BLaER1 (cell line): ENCODE measurements at regions not wholly inside any gene's neighbourhood (a gene's known extent, or its start where the extent isn't known, plus 50 kb on each side); places are given as distances from the start of the nearest gene placed in this dataset.

Experiments
- H3K27ac ChIP-seq: shearing (Covaris generic); formaldehyde crosslinking; 2 replicates; pipeline ENCODE4 v1.8.1; 2022
- H3K27me3 ChIP-seq: shearing (Covaris generic); formaldehyde crosslinking; 2 replicates; pipeline ENCODE4 v1.8.1; 2022
- H3K36me3 ChIP-seq: shearing (Covaris generic); formaldehyde crosslinking; 2 replicates; pipeline ENCODE4 v1.8.1; 2022
- H3K4me1 ChIP-seq: shearing (Covaris generic); formaldehyde crosslinking; 2 replicates; pipeline ENCODE4 v1.8.1; 2022
- H3K4me2 ChIP-seq: shearing (Covaris generic); formaldehyde crosslinking; 2 replicates; pipeline ENCODE4 v1.8.1; 2022
- H3K4me3 ChIP-seq: shearing (Covaris generic); formaldehyde crosslinking; 2 replicates; pipeline ENCODE4 v1.8.1; 2022
- H3K9ac ChIP-seq: shearing (Covaris generic); formaldehyde crosslinking; 2 replicates; pipeline ENCODE4 v1.8.1; 2022
- H3K9me3 ChIP-seq: shearing (Covaris generic); formaldehyde crosslinking; 2 replicates; pipeline ENCODE4 v1.8.1; 2022
- H4K20me1 ChIP-seq: shearing (Covaris generic); formaldehyde crosslinking; 2 replicates; pipeline ENCODE4 v1.8.1; 2022
- Cebpa-rat ChIP-seq: shearing (Covaris generic); IDR thresholded peaks from 2 replicates; pipeline ENCODE4 v1.8.1; 2022

DNA sequence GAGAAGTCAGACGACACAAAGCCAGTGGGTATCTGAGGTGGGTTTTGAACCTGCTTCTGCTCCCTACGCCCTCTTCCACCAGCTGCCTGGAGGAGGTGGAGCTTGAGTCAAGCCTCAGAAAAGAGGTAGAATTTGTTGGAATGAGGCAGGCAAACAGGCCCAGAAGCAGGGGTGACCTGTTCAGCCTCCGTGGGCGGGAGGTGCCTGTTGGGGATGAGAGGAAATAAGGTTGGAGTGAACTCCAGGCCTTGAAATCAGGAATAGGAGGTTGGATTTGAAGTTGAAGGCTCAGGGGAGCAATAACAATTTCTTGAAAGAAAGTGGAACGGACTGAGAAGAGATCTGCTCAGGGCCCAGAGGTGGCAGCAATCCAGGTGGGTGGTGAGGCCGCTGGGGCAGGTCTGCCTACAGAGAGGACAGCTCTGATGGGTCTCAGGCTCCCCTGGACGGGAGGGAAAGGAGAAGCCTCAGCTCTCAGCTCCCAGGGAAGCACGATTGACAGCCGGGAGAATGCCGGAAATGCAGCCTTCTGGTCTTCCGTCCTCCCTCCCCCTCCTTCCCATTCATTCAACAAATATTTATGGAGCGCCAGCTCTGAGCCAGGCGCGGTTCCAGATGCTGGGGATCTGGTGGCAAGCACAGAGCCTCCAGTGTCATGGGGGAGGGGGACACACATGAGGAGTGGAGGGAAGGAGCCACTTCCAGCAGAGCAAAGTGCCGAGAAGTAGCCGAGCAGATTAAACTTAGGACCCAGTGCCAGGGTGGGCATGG, 61.9 kb upstream of the CIBAR2 start:
- Histone ChIP-seq H3K4me2 (peak overlapping the region; percentile 99), H4K20me1 (peaks cover 56% of the 10 kb centered on the region), H3K9me3 (no peaks in the 10 kb centered on the region), H3K4me1 (peaks cover 88% of the 10 kb centered on the region), H3K9ac (no peak overlapping the region), H3K36me3 (no peaks in the 10 kb centered on the region), H3K27ac (no peak overlapping the region), H3K27me3 (peaks cover 37% of the 10 kb centered on the region), H3K4me3 (no peak overlapping the region)
- no peak for TF ChIP-seq Cebpa-rat

DNA sequence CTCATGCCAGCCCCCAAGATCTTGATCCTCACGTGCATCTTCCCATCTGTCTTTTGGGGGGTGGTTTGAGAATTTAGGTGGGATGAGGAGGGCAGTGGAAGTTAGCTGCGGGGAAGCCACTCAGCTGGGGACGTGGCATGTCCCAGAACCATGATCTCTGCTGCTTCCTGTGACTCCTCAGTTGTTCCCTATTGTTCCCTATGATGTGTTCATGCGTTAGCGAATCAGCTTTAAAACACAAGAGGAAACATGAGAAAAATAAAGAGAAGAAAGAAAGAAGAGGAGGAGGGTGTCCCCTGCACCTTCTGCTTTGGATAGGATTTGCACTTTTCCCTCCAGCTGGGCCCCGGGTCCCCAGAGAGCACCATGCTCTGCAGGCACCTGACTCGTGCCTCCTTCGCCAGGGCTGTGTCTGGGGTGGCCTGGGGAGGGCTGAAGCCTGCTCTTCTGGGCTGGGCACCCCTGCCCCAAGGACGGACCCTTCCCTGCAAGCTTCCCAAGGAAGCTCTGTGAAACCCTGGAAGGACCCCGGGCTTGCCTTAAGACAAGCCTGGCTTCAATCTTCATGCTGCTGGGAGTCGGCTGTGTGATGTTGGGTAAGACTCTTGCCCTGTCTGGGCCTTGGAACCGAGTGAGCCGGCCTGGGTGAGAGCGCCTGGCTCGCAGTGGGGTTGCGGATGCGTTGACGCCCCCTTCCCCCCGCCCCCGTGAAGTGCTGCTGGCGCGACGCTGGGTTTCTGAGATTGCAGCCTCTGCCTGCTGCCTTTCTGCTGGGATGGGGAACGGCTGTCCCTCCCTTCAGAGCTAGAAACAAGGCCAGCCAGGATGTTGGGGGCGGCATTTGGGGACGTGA, 62.8 kb upstream of the CIBAR2 start:
- no peaks in the 10 kb centered on the region for H3K36me3 ChIP-seq
- H3K4me2 ChIP-seq, result peak overlapping the region; percentile 99
- no peak overlapping the region for H3K9ac ChIP-seq
- H3K4me3 ChIP-seq, result no peak overlapping the region
- no peak overlapping the region for H3K27ac ChIP-seq
- peaks cover 88% of the 10 kb centered on the region for H3K4me1 ChIP-seq
- H3K9me3 ChIP-seq, result no peaks in the 10 kb centered on the region
- peaks cover 28% of the 10 kb centered on the region for H3K27me3 ChIP-seq
- no peak for TF ChIP-seq Cebpa-rat
- peaks cover 51% of the 10 kb centered on the region for H4K20me1 ChIP-seq

GRCh38 chr16:85175724-85176233, 63.5 kb upstream of the CIBAR2 start:
- Histone ChIP-seq H3K36me3 (no peaks in the 10 kb centered on the region), H3K4me2 (peak overlapping the region; percentile 99), H3K27me3 (peaks cover 21% of the 10 kb centered on the region), H3K4me1 (peaks cover 81% of the 10 kb centered on the region), H3K9ac (no peak overlapping the region), H4K20me1 (peaks cover 44% of the 10 kb centered on the region), H3K27ac (no peak overlapping the region), H3K4me3 (no peak overlapping the region), H3K9me3 (no peaks in the 10 kb centered on the region)
- no peak for TF ChIP-seq Cebpa-rat

- peak overlapping the region; percentile 52; the same call in 1 of the 2 replicates for H3K27ac ChIP-seq
- no peak for TF ChIP-seq Cebpa-rat
- H3K9ac ChIP-seq, result no peak overlapping the region
- peaks cover 11% of the 10 kb centered on the region for H3K27me3 ChIP-seq
- peaks cover 71% of the 10 kb centered on the region for H3K4me1 ChIP-seq
- peaks cover 34% of the 10 kb centered on the region for H4K20me1 ChIP-seq
- H3K4me2 ChIP-seq, result peak overlapping the region; percentile 99
- H3K4me3 ChIP-seq, result no peak overlapping the region
- no peaks in the 10 kb centered on the region for H3K36me3 ChIP-seq
- H3K9me3 ChIP-seq, result no peaks in the 10 kb centered on the region
These were observed 64.5 kb upstream of the CIBAR2 start for GRCh38 chr16:85176541-85177447.

GRCh38 chr16:85177448-85177846, 65.2 kb upstream of the CIBAR2 start:
- no peak overlapping the region for H3K4me3 ChIP-seq
- peaks cover 65% of the 10 kb centered on the region for H3K4me1 ChIP-seq
- no peaks in the 10 kb centered on the region for H3K36me3 ChIP-seq
- peaks cover 29% of the 10 kb centered on the region for H4K20me1 ChIP-seq
- TF ChIP-seq Cebpa-rat, result no peak
- H3K27ac ChIP-seq, result peak overlapping the region; percentile 52; the same call in 1 of the 2 replicates
- H3K27me3 ChIP-seq, result peaks cover 4% of the 10 kb centered on the region
- H3K4me2 ChIP-seq, result peak overlapping the region; percentile 99
- no peak overlapping the region for H3K9ac ChIP-seq
- no peaks in the 10 kb centered on the region for H3K9me3 ChIP-seq

DNA sequence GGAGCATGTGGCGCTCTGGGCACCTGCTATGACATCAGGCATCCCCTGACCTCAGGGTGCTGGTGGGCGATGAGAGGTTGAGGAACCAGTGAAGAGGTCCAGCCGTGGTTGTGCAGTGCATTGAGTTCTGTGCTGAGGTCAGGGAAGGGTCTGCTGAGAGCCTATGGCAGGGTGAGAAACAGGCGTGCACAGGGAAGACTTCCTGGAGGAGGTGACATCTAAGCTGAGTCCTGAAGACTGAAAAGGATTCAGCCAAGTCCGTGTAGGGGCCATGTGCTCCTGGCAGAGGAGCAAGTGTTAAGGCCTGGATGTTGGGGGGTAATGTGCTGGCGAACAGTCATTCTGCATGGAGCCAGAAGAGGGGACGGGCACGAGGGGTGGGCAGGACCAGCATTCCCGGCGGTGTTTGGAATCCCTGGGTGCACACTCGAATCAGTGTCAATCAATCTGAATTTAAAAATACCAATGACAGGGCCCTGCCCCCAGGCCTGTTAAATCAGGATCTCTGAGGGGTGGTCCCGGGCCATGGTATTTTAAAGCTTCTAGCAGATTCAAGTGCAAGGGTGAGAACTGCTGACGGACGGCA, 65.8 kb upstream of the CIBAR2 start:
- H3K4me2 ChIP-seq, result no peak overlapping the region
- no peak overlapping the region for H3K27ac ChIP-seq
- H3K4me3 ChIP-seq, result no peak overlapping the region
- no peaks in the 10 kb centered on the region for H3K36me3 ChIP-seq
- H3K9ac ChIP-seq, result no peak overlapping the region
- H4K20me1 ChIP-seq, result peaks cover 23% of the 10 kb centered on the region
- H3K4me1 ChIP-seq, result peaks cover 58% of the 10 kb centered on the region
- no peaks in the 10 kb centered on the region for H3K27me3 ChIP-seq
- TF ChIP-seq Cebpa-rat, result no peak
- no peaks in the 10 kb centered on the region for H3K9me3 ChIP-seq

- Histone ChIP-seq H3K4me2 (no peak overlapping the region), H3K27ac (no peak overlapping the region), H3K9me3 (peaks cover 3% of the 10 kb centered on the region), H3K9ac (no peak overlapping the region), H3K4me1 (peaks cover 53% of the 10 kb centered on the region), H3K36me3 (peaks cover under 1% of the 10 kb centered on the region; the same call in 1 of the 2 replicates), H4K20me1 (peaks cover 18% of the 10 kb centered on the region), H3K4me3 (no peak overlapping the region), H3K27me3 (no peaks in the 10 kb centered on the region)
- no peak for TF ChIP-seq Cebpa-rat
These were observed 66.3 kb upstream of the CIBAR2 start for GRCh38 chr16:85178596-85178995.

GRCh38 chr16:85179344-85180046, 67.2 kb upstream of the CIBAR2 start:
- Histone ChIP-seq H3K9ac (no peak overlapping the region), H3K4me3 (no peak overlapping the region), H3K27me3 (no peaks in the 10 kb centered on the region), H3K4me1 (peaks cover 44% of the 10 kb centered on the region), H3K9me3 (peaks cover 12% of the 10 kb centered on the region), H3K36me3 (peaks cover 8% of the 10 kb centered on the region), H4K20me1 (peaks cover 9% of the 10 kb centered on the region), H3K27ac (no peak overlapping the region), H3K4me2 (no peak overlapping the region)
- no peak for TF ChIP-seq Cebpa-rat
